Tongue (tissue), 1 donor: ENCODE measurements at regions not wholly inside any gene's neighbourhood (a gene's known extent, or its start where the extent isn't known, plus 50 kb on each side); places are given as distances from the start of the nearest gene placed in this dataset.
"Not testable (repeated sequence)": the region's sequence is repeated elsewhere in the genome, so short reads cannot be mapped to it uniquely, and the experiment has no call there.

ENCODE experiments used
- DNase-seq: peaks from one replicate; pipeline ENCODE4 v3.0.0-alpha.2; 2015

DNA sequence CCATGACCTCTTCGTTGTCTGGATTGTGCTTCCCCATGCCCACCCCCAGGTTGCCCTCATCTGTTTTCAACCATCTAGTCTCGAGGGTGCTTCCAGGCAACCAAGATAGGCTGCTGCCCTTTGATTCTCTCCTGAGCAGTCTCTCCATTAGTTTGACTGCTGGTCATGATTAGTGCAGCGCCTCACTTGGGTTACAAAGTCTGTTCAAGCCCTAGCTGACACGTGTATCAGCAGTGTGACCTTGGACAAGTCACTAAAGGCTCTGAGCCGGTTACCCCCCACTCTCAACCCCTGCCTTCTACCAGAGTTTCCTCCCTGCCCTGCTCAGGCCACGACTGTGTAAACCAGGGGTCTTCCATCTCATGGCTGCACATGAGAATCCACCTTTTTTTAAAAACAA lies 185.3 kb upstream of the PWP1 start:
- DNase-seq: no peak

DNA sequence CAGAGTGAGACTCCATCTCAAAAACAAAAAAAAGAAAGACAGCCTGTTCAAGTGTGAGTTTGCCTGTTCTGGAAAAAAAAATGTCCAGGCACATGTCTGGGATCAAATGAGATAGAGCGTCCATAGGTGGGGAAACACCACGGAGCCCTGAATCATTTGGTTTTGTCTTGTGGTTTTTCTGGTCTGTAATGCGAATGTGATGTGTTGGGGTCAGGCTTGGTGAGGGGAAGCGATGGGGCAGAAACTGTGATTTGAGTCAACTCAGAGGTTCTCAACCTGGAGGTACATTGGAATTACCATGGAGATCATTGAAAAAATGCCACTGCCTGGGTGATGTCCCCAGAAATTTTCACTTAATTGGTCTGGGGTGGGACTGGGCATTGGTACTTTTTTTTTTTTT lies 183.9 kb upstream of the PWP1 start:
- DNase-seq: no peak

DNA sequence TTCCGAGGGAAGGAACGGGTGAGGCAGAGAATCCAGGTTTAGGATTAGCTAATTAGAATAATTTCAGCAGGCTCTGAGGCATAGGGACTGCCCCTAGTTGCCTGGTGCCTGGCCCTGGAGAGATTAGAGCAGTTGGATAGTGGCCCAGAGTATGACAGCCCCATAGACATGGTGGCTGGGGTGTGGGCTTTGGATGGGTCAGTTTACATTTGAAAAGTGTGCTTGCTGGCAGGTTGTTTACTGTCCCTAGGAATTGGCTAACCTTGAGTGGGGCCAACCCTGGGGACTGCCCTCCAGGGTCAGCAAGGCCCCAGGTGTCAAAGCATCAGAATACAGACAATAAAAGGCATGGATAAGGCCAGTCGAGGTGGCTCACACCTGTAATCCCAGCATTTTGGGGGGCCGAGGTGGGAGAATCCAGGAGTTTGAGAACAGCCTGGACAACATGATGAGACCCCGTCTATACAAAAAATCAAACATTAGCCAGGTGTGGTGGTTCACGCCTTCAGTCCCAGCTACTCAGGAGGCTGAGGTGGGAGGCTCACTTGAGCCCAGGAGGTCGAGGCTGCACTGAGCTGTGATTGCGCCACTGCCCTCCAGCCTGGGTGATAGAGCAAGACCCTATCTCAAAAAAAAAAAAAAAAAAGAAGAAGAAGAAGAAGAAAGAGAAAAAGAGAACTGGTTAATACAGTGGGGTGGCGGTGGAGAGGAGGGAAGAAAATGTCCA lies 182.3 kb upstream of the PWP1 start:
- DNase-seq: no peak

DNA sequence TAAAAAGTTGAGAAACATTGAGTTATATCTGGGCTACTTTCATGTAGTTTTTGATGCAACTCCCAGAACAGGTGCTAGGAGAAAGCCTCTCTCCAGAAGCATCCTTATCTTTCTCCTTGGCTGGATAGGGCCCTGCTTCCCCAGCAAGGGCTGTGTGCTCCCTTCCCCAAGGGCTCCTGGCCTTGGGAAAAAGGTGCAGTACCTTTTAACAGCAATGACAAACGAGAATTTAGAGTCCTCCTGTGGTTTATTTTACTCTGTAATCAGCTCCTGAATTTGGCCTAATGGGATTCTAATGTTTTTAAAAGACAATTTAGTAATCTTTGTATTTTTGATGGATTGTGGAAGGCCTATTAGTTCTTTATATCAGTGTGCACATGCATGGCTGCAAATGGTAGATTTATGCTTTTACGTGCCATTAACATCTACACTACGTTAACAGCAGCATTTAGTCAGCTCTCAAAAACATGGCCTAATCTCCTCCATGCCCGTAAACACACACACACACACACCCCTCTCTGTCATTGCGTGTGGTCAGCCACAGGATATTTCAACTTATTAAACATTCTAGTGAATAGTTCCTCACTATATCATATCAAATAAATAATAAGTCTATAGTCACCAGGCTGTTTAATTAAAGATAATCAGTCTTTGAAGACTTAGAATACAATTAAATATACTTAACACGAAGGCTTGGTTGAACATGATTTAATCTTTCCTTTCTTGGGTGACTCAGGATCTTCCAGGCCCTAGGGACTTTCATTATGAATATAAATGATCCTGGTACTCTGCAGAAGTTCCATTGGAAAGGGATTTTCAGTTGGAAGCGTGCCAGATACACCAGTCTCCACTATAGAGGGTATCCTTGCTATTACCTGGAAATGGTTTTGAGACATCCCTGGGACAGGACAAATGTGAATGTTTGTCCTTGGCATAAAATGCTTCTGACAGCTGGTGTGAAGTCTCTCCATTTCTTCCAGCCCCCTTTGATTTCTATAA lies 181.4 kb upstream of the PWP1 start:
- DNase-seq: no peak

GRCh38 chr12:107509421-107509820 lies 176.2 kb upstream of the PWP1 start:
- DNase-seq: no peak

DNA sequence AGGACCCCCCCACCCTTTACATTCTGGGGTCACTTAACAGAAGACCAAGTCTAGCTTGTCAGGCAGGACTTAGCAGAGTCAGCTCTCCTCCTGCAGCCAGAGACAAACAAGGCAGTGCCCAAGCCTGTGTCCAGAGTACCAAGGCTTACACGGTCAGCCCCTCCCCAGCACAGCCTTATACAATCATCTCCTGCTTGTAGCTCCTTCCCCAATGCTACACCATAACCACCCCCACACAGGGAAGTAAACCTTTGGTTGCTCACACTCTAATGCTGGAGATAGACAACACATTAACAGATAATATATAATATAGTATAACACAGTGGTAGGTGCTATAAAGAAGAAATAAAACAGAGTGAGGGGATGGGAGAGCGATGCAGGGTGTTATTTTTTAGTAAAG lies 175.4 kb upstream of the PWP1 start:
- no peak for DNase-seq

DNA sequence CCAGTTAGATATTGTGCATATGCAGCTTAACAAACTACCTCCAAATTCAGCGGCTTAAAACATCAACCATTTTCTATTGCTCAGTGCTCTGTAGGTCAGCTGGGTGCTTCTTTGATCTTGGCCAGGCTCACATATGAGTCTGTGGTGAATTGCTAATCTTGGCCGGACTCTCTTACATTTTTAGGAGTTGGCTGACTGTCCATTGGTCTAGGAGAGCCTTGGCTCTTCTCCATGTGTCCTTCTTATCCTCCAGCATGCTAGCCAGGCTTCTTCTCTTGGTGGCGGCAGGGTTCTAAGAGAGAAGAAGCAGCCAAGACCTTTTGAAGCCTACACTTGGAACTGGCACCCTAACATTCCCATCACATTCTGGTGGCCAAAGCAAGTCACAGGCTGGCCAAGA lies 174.3 kb upstream of the PWP1 start:
- no peak for DNase-seq

GRCh38 chr12:107512391-107512790 lies 173.2 kb upstream of the PWP1 start:
- DNase-seq: no peak

- no peak for DNase-seq
These were observed 172.4 kb upstream of the PWP1 start for GRCh38 chr12:107513184-107513583.

GRCh38 chr12:107513636-107514400 lies 171.8 kb upstream of the PWP1 start:
- DNase-seq: no peak

GRCh38 chr12:107514887-107515445 lies 170.6 kb upstream of the PWP1 start:
- no peak for DNase-seq

DNA sequence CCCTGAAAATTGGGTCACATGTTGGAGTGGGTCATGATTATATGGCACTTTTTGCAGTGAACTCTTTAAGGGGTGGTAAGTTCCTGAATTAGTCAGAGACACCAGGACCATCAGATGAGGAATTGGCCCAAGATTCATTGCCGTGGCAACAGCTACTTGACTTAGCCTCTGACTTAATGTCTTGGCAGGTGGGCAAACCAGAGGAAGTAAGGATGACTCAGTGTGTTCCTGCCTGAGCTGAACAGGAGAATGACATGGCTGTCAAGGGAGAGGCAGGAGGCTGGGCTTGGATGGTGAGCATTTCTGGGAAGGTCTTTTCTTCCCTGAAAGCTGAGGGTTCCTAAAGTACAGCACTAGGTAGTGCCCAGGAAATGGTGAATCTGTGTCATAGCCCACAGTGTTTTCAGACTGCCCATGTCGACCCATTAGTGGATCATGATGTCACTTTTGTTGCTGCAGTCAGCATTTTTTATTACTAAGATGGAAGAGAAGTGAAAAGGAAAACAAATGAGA lies 170.1 kb upstream of the PWP1 start:
- peak; percentile 46 for DNase-seq

GRCh38 chr12:107517816-107518215 lies 167.8 kb upstream of the PWP1 start:
- not testable (repeated sequence) for DNase-seq

DNA sequence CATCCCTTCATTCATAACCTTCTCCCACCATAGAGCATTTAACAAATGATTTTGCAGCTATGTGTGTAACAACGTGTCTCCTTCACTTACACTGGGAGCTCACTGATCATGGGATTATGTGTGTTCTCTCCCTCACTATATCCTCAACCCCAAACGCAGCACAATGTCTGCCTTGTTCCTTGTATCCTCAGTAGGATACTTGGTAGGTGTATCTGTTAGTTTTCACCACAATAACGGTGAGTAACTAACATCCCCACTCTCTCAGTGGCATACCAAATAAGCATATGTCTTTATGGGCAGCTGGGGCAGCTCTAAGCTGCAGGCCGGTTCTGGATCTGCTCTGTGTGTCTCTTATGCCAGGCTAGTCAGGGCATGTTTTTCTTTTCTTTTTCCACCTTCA lies 166.7 kb upstream of the PWP1 start:
- no peak for DNase-seq

DNA sequence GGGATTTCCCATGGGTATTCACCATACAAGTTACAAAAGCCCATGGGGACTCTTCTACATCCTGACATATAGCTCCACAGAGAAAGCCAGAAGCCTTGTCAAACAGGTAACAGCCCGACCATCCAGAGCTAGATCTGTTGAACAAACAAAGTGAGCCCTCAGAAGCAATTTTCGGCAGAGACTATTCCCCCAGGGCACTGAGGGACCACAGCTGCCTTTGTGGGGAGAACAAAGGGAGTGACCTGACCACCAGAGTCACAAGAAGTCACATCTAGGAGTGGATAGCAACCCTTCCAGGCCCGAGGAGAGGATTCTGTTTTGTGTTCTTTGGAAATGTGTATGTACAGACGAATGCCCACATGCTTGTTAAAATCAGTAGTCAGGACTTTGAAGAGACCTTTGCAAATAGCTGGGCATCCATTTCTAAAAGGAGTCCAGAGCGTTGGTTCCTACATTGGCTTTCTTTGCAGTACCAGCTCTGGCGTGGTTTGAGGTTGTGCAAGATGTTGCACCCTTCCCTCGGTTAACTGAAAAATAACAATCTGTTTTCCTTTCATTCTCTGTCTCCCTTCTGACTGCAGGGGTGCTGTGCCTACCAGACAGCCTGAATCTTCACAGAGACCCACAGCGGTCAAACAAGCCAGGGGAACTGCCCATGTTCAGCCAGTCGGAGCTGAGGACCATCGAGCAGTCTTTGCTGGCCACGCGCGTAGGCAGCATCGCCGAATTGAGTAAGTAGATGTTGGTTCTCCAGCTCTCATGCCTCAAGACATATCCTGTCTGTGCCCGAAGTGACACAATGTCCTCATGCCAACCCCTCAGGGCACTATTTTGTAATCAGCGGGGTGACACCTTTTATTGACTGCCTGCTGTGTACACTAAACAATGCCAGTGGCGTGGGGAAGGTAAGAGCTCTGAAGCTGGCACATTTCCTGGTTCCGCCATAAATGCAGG lies 165.4 kb upstream of the PWP1 start:
- DNase-seq: no peak

DNA sequence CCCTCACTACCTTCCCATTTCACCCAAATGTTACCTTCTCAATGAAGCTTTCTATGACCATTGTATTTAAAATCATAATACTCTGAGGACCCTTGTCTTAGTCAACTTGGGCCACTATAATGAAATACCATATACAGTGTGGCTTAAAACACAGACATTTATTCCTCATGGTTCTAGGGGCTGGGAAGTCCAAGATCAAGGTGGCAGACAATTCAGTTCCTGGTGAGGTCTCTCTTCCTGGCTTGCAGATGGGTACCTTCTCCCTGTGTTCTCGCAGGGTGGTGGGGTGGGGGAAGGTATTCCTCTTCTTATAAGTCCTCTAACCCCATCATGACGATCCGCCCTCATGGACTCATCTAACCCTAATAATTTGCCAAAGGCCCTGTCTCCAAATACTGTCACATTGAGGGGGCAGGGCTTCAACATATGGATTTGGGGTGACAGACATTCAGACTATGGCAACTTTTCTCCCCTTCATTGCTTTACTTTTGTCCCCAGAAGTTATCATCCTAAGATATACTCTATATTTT lies 163.7 kb upstream of the PWP1 start:
- DNase-seq: no peak

DNA sequence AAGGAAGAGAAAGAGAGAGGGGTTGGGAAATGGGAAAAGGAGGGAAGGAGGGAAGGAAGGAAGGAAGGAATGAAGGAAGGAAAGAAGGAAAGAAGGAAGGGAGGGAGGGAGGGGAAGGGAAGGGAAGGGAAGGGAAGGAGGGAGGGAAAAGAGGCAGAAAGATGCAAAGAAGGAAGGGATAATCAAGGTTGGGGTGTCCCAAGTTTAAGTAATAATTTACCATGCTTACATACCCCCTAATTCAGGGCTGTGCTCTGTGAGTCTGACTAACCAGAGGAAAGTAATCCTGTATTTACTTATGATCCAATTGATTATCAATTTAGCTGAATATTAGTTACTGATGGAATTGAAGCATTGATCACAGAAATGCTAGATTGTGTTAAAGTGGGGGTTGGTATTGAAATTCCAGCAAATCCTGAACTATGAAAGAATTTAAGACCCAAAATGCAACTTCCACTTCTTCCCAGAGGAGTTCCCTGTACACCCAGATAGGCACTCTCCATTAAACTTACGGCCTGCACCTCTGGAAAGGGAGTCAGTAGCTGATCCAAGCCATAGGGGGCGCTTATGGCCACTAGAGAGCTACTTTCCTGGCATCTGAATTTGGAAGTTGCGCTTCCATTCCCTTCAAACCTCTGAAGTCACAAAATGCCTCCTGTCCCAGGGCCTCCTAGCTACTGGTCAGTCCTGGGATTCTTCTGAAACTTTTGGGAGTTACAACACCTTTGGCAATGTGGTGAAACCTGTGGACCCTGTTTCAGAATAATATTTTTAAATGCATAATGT lies 162.7 kb upstream of the PWP1 start:
- no peak for DNase-seq

DNA sequence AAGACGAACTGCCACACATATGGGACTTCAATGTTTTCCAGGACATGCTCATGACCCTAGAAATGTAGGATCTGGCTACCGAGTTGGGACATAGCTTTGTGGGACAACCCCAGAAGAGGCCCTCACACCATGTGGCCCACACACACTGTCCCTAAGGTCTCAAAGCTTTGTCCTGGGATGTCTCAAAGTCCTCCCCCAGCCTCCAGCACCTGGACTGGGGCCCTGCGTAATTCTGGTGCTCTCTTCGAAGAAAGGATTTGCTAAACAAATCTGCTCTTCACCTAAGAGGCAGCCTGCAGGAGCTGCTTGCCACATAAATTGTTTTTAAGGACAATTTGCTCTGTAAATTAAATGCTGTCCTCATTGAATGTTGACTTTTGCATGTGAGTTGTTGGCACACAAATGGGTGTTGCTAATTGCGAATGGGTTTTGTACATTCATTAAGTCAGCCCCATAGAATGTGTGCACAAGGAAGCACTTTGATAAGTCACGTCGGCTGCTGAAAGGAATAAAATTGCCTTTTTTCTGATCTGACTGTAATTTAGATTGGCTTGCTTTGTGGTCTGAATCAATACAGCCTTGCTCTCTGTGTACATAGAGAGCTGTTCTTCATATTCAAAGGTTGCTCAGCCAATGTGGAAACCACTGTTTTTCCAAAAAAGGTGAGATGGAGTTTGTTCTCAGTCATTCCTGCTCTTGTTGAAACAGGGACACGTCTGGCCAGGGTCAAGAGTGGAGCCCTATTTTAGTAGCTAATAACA lies 161.6 kb upstream of the PWP1 start:
- peak; percentile 47 for DNase-seq
